ENCODE measurements at regions not wholly inside any gene's neighbourhood (a gene's known extent, or its start where the extent isn't known, plus 50 kb on each side); places are given as distances from the start of the nearest gene placed in this dataset.

DNA sequence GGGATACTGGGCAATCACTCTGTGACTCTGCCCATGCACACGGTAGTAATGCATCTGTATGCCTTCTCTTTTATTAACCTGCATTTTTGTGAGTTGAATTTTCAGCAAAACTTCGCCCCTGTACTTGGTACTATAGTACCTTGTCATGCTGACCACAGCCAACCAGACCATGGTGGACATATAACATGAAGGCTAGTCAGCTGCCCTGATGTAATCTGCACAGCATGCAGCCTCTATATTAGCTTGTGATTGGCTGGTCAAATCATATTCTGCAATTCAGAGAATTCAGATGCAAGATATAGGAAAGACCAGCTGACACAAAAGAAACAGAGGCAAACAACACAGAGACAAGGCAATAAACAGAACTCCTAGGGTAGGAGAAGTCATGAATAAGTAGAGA, 200.9 kb upstream of the JARID2 start:
- no peak for TF ChIP-seq EZH2phosphoT487 (conservative IDR thresholded peaks at IDR 0.05; ENCODE audit: low read length)
- TF ChIP-seq, protein P1, sequence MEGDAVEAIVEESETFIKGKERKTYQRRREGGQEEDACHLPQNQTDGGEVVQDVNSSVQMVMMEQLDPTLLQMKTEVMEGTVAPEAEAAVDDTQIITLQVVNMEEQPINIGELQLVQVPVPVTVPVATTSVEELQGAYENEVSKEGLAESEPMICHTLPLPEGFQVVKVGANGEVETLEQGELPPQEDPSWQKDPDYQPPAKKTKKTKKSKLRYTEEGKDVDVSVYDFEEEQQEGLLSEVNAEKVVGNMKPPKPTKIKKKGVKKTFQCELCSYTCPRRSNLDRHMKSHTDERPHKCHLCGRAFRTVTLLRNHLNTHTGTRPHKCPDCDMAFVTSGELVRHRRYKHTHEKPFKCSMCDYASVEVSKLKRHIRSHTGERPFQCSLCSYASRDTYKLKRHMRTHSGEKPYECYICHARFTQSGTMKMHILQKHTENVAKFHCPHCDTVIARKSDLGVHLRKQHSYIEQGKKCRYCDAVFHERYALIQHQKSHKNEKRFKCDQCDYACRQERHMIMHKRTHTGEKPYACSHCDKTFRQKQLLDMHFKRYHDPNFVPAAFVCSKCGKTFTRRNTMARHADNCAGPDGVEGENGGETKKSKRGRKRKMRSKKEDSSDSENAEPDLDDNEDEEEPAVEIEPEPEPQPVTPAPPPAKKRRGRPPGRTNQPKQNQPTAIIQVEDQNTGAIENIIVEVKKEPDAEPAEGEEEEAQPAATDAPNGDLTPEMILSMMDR (IDR thresholded peaks at IDR 0.05; ENCODE audit: insufficient read depth, low read length, poor library complexity, severe bottlenecking) = no peak
- Histone ChIP-seq H3K4me2 (ENCODE audit: low read depth, low read length, poor library complexity, severe bottlenecking) (no peak overlapping the region), H3K9me3 (ENCODE audit: insufficient read depth, low read length) (no peaks in the 10 kb centered on the region), H3K27me3 (ENCODE audit: low read length) (no peaks in the 10 kb centered on the region), H2AFZ (ENCODE audit: low read depth, low read length, severe bottlenecking) (no peak overlapping the region), H3K79me2 (ENCODE audit: insufficient read depth, low read length) (no peaks in the 10 kb centered on the region), H3K27ac (ENCODE audit: low read depth, low read length) (no peak overlapping the region), H3K9me2 (replicated peaks; ENCODE audit: insufficient read depth, low read length) (no peaks in the 10 kb centered on the region), H3F3A (ENCODE audit: insufficient read depth) (no peaks in the 10 kb centered on the region), H3K9ac (ENCODE audit: low read length) (no peak overlapping the region), H4K20me1 (ENCODE audit: low read depth, low read length) (no peaks in the 10 kb centered on the region), H3K36me3 (ENCODE audit: low read length) (no peaks in the 10 kb centered on the region), H3K4me3 (ENCODE audit: insufficient read depth, low read length, poor library complexity, severe bottlenecking) (no peak overlapping the region)

DNA sequence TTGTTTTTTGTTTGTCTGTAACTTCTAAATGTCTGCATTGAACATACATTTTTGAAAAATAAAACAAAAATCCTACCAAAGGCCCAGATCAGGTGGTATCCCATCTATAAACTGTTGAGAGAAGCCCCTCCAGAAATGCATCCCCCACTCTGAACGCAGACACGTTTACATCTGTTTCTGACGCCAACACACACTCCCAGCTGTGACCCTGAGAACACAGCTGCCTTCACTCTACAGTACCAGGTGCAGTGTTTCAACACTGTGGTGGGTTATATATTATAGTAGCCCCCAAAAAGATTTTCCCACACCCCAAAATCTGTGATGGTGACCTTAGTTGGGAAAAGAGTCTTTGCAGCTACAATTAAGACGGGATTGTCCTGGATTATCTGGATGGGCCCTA, 199.1 kb upstream of the JARID2 start:
- TF ChIP-seq, protein P1 (IDR thresholded peaks at IDR 0.05; ENCODE audit: insufficient read depth, low read length, poor library complexity, severe bottlenecking) = no peak
- no peak for TF ChIP-seq EZH2phosphoT487 (conservative IDR thresholded peaks at IDR 0.05; ENCODE audit: low read length)
- Histone ChIP-seq H3K36me3 (ENCODE audit: low read length) (no peaks in the 10 kb centered on the region), H3K9me3 (ENCODE audit: insufficient read depth, low read length) (no peaks in the 10 kb centered on the region), H4K20me1 (ENCODE audit: low read depth, low read length) (no peaks in the 10 kb centered on the region), H3K27me3 (ENCODE audit: low read length) (no peaks in the 10 kb centered on the region), H3K4me2 (ENCODE audit: low read depth, low read length, poor library complexity, severe bottlenecking) (no peak overlapping the region), H3K27ac (ENCODE audit: low read depth, low read length) (no peak overlapping the region), H3K79me2 (ENCODE audit: insufficient read depth, low read length) (no peaks in the 10 kb centered on the region), H3K4me3 (ENCODE audit: insufficient read depth, low read length, poor library complexity, severe bottlenecking) (no peak overlapping the region), H2AFZ (ENCODE audit: low read depth, low read length, severe bottlenecking) (no peak overlapping the region), H3K9me2 (replicated peaks; ENCODE audit: insufficient read depth, low read length) (no peaks in the 10 kb centered on the region), H3F3A (ENCODE audit: insufficient read depth) (no peaks in the 10 kb centered on the region), H3K9ac (ENCODE audit: low read length) (no peak overlapping the region)

DNA sequence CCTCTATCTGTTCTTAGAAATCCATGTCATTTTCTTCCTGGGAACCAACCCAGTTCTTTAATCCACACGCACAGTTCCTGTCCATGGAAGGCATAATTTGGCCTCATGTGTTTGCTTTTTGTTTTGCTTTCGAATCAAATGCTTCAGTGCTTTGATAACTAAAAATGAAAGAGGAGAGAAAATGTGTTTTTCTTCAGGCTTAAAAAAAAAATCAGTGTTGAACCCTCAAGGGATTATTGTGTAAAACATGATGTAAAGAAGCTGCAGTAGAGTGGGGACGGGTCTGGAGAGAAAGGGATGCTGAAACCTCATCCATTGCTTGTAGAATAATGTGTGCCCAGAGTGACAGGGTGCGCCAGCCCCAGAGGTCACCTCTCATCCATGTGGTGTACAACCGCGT, 197.5 kb upstream of the JARID2 start:
- Histone ChIP-seq H3K36me3 (ENCODE audit: low read length) (no peaks in the 10 kb centered on the region), H3K4me3 (ENCODE audit: insufficient read depth, low read length, poor library complexity, severe bottlenecking) (no peak overlapping the region), H3K9ac (ENCODE audit: low read length) (no peak overlapping the region), H3K27ac (ENCODE audit: low read depth, low read length) (no peak overlapping the region), H3K4me2 (ENCODE audit: low read depth, low read length, poor library complexity, severe bottlenecking) (no peak overlapping the region), H3F3A (ENCODE audit: insufficient read depth) (no peaks in the 10 kb centered on the region), H3K9me2 (replicated peaks; ENCODE audit: insufficient read depth, low read length) (no peaks in the 10 kb centered on the region), H2AFZ (ENCODE audit: low read depth, low read length, severe bottlenecking) (no peak overlapping the region), H3K27me3 (ENCODE audit: low read length) (no peaks in the 10 kb centered on the region), H3K79me2 (ENCODE audit: insufficient read depth, low read length) (no peaks in the 10 kb centered on the region), H3K9me3 (ENCODE audit: insufficient read depth, low read length) (no peaks in the 10 kb centered on the region), H4K20me1 (ENCODE audit: low read depth, low read length) (no peaks in the 10 kb centered on the region)
- no peak for TF ChIP-seq EZH2phosphoT487 (conservative IDR thresholded peaks at IDR 0.05; ENCODE audit: low read length)

DNA sequence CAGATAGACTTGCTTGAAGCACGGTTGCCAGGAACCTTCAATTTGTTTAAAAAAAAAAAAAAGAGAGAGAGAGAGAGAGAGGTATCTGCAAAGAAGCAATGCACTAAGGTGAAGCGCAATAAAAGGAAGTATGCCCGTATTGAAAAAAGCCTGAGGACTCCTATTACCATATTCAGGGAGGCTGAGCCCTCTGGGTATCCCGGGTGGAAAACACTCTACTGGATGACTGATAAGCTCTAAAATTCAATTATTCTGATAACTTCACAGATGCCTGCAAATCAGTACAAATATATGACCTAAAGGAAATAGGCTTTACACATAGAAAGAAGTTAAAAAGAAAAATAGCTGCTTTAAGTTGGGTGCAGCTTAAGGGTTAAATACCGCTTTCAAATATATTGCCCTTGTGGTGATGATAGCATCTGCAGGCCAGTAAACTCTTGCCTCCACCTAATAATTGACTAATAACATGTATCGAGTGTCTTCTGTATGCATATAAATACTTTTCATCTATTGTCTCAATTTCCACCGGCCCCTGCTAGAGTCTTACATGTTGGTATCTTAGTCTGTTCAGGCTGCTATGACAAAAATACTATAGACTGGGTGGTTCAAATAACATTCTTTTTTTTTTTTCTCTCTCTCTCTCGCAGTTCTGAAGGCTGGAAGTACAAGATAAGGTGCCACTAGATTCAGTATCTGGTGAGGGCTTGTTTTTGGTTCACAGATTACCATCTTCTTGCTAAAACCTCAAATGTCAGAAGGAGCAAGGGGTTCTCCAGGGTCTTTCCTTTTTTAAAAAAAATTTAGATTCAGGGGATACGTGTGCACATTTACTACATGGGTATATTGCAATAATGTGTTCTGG, 187.4 kb upstream of the JARID2 start:
- Histone ChIP-seq H3K9me2 (replicated peaks; ENCODE audit: insufficient read depth, low read length) (no peaks in the 10 kb centered on the region), H3K9me3 (ENCODE audit: insufficient read depth, low read length) (no peaks in the 10 kb centered on the region), H2AFZ (ENCODE audit: low read depth, low read length, severe bottlenecking) (no peak overlapping the region), H3K4me3 (ENCODE audit: insufficient read depth, low read length, poor library complexity, severe bottlenecking) (no peak overlapping the region), H3K9ac (ENCODE audit: low read length) (no peak overlapping the region), H3K27ac (ENCODE audit: low read depth, low read length) (no peak overlapping the region), H3K27me3 (ENCODE audit: low read length) (no peaks in the 10 kb centered on the region), H3K36me3 (ENCODE audit: low read length) (no peaks in the 10 kb centered on the region), H3K79me2 (ENCODE audit: insufficient read depth, low read length) (no peaks in the 10 kb centered on the region), H3K4me2 (ENCODE audit: low read depth, low read length, poor library complexity, severe bottlenecking) (no peak overlapping the region), H4K20me1 (ENCODE audit: low read depth, low read length) (no peaks in the 10 kb centered on the region), H3F3A (ENCODE audit: insufficient read depth) (no peaks in the 10 kb centered on the region)
- no peak for TF ChIP-seq EZH2phosphoT487 (conservative IDR thresholded peaks at IDR 0.05; ENCODE audit: low read length)
- TF ChIP-seq, protein P1 (IDR thresholded peaks at IDR 0.05; ENCODE audit: insufficient read depth, low read length, poor library complexity, severe bottlenecking) = no peak
